HG02588 (cell line): ENCODE measurements at regions not wholly inside any gene's neighbourhood (a gene's known extent, or its start where the extent isn't known, plus 50 kb on each side); places are given as distances from the start of the nearest gene placed in this dataset.

Experiments
- ATAC-seq: cut with Tn5 transposase; IDR thresholded peaks from one replicate; pipeline ENCODE4 v1.9.1; 2021; ENCODE audit warnings: mild to moderate bottlenecking, moderate library complexity; ENCODE audit not compliant: unreplicated experiment

- peak; percentile 80 for ATAC-seq
Measured at GRCh38 chr11:95556342-95557163, 233.0 kb downstream of the FAM76B start.

DNA sequence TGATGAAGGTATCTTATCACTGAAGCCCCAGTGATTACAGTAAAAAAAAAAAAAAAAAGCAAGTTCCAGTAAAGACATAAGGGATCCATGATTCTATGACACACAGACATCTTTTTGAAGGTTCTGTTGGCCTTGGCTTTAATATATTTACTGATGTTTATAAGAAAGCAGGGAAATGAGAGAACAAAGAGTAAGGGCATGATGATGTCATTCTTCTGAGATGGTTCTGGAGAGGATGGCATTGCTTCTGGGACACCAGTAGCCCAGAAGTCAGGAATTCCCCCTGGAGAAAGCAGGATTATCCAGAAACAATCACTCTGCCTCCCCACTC lies 233.6 kb downstream of the FAM76B start:
- ATAC-seq: no peak

GRCh38 chr11:95554911-95555310 lies 234.7 kb downstream of the FAM76B start:
- ATAC-seq: no peak

DNA sequence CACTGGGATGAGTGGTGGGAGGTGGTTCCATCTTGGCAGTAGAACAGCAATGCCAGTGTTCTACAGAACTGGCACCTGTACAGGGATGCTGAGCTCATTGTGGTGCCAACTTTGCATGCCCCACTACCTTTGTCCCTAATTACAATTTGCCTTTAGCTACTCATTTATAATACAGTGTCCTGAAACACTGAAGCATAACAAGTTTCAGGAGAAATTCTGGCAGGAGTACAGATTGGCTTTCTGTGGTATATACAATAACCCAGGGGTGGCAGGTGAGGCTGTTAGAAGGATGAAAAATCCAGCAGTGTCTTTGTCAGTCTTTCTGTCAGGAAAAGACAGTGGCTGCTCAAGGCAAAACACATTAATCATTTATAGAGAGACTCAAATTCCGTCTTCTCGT lies 240.3 kb downstream of the FAM76B start:
- ATAC-seq: no peak

DNA sequence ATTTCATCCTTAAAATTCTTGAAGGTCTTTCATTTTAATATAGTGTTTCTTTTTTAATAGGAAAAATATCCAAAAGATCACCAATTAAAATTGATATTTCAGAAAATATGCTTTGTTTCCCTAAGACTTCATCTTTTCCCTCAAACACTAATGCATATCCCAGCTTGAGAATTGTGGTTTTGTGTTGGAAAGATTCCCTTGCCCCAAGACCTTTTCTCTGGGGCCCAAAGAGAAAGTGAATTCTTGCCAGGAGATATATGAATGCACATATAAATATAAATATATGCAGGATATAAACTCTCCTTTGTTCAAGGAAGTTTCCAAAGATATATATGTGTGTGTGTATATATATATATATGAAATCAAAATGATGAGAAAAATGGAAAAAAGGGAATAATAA lies 241.2 kb downstream of the FAM76B start:
- ATAC-seq: no peak

GRCh38 chr11:95547976-95548375 lies 241.6 kb downstream of the FAM76B start:
- no peak for ATAC-seq

- ATAC-seq: no peak
Measured at GRCh38 chr11:95547186-95547585, 242.4 kb downstream of the FAM76B start.

DNA sequence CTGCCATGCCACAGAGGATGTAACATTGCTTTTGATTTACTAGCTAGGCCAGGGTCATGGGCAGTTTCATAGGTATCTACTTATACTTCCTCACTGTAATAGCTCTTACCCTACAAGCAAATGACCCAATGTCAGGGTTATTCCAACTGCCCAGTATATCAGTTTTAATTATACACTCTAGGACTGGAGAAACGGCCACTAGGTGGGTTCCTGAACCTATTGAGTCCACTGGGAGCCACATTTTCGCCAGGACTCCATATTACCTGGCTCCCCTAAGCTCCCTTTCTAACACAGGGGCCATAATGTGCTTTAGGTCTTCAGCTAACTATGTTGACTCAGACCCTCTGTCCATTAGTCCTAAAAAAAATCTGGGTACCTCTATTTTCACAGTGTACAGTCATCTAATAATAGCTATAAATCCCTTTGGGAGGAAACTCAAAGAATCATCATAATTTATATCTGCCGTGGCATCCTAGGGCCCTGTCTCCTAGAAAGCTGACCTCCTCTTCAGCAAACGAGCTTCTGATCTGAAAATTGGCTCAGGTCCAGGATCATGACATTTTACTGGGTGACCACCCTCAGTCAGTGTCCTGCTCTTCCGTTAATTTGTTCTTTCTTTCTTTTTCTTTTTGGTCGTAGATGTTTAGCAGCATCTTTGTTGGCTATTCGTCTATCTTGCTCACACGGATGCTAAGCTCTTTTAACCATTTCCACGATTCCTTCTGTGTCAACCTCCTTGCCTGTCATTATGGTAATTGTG lies 244.3 kb downstream of the FAM76B start:
- ATAC-seq: no peak

- no peak for ATAC-seq
Measured at GRCh38 chr11:95544095-95544856, 245.3 kb downstream of the FAM76B start.

DNA sequence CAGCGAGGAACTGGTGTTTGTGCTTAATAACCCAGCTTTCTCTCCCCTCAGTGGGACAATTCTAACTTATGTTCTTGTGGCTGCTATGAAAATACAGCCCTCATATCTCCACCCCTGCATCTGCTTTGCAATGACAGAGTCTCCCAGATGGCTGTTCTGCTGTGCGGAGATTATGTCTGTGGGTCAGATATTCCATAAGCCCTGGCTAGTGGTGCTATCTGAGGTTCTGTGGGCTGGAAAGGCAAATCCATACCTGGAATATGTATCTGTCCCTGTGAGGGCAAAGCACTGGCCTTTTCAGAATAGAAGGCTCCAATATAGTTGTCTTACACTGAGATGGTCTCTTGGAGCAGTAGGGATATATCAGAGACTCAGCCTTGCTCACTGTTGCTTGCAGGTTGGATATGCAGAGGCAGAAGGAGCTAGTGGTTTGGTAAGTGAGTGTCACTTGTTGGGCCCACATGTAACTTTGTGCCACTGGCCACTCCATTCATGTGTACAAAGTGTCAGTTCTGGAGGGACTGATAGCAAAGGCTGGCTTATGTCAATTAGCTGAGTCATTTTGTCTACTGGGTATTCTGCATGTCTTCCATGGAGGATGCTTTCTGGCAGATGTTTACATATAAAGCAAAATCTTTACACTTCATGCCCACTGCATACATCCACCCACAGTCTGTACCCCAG lies 246.6 kb downstream of the FAM76B start:
- no peak for ATAC-seq

GRCh38 chr11:95541715-95542114 lies 247.9 kb downstream of the FAM76B start:
- no peak for ATAC-seq

DNA sequence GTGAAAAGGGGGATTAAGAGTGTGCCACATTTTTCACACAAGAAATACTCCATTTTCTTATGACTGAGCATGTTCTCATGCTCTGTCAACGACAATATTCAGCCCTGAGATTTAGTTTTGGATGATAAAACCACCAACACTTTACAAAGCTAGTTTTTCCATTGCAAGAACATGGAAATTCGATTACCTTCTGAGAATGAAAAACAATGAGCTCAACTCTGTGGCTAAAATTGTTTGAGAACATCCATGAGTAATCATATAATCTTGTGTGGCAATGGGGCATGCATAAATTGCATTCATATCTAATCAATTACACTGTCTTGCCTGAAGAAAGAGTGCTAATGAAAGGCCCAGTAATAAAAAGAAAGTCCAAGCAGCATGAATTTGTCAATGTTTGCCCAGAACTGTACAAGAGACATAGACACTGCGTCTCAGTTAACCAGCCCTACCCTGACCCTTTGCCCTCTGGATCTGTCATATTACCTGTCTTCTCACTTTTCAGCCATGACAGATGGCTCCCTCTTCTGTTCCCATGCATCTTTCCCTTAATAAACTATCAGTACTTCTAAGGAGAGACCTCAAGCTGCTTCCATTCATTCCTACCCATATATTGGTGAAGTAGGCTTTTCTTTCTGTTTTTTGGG lies 253.4 kb downstream of the FAM76B start:
- no peak for ATAC-seq

DNA sequence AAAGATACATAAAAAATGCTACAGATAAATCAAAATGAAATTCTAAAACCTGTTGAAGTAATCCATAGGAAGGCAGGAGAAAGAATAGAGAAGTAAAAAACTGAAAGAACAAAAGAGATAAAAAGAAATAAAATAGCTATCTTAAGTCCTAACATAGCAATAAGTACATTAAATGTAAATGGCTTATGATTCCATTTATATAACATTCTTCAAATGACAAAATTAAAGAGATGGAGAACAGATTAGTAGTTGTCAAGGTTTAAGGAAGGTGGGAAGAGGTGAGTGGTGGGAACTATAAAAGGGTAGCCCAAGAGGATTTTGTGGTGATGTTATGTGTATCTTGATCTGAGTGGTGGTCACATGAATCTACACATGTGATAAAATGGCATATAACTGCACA lies 254.8 kb downstream of the FAM76B start:
- ATAC-seq: no peak

DNA sequence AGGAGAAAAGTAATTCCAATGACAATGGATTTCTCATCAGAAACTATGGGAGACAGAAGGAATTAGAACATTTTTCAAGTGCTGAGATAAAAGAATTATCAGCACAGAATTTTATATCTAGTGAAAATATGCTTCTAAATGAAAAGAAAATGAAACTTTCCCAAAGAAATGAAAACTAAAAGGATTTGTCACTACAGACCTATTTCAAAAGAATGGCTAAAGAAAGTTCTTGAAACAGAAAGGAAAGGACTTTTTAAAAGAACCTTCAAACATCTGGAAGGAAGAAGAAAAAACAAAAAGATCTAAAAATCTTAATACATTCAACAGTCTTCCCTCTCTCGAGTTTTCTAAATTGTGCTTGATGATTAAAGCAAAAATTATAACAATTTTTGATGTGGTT lies 255.4 kb downstream of the FAM76B start:
- no peak for ATAC-seq

GRCh38 chr11:95531116-95531515 lies 258.5 kb downstream of the FAM76B start:
- no peak for ATAC-seq

DNA sequence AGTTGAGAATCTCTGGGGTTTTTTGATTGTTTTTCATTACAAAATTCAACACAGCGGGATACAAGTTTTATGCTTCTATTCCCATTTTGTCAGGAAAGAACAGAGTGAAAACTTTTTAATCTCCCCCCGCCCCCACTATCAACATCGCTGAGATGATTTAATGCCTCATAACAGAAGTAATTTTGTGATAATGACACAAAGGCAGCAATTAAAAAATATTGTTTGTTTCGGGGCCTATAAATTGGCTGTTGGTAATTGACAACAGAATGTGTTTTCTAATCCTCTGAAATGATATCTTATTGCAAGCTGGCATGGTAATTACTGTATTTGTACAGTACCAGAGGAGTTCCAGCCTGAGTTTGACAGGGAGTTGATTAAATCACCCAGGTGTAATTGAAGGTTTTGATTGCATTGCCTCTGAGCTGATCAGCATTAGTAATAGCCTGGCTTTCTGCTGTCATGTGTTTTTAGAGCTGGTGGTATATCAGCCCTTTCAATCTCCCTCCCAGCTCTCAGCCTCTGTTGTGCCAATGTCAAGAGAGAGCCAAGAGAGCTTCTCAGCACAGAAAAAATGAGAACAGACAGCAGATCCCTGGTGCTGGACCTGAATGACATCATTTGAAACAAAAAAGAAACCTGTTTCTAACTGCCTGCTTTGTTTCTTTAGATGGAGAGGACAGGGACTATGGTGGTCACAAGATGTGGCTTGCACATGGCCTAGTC lies 265.1 kb downstream of the FAM76B start:
- ATAC-seq: no peak

DNA sequence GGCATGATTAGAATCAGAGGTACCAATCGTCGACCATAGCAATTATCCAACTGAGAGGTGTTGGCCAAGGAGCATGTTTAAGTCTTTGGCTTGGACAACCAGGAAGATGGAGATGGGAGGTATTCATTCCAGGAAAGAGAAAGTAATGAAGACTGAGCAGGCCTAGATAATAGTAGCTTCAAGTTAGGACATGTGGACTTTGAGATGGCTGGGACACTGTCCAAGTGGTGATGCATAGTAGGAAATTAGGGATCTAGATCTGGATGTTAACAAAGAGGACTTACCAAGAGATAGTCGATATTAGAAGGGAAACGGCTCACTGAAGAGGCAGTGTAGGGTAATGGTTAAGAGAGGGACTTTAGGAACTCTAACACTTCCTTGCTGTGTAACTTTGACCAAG lies 266.7 kb downstream of the FAM76B start:
- no peak for ATAC-seq

DNA sequence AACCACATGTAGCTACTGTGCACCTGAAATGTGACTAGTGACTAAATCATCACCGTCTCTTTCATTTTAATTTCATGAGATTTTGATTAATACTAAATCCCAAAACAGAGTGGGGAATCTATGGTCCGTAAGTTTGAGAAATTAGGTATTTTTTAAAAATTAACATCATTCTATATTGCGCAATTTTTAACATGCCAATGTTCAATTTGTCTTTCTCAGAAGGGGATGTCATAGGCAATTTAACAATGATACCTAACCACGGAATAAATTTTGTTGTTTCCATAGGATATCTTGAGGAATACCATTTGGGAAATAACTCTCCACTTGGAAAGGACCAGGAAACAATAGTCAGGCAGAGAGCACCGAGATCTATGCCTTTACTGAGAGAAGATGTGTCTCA lies 267.7 kb downstream of the FAM76B start:
- no peak for ATAC-seq

- ATAC-seq: no peak
Measured at GRCh38 chr11:95521133-95521542, 268.4 kb downstream of the FAM76B start.
